ENCODE measurements at regions not wholly inside any gene's neighbourhood (a gene's known extent, or its start where the extent isn't known, plus 50 kb on each side); places are given as distances from the start of the nearest gene placed in this dataset.
"Not testable (repeated sequence)": the region's sequence is repeated elsewhere in the genome, so short reads cannot be mapped to it uniquely, and the experiment has no call there.

DNA sequence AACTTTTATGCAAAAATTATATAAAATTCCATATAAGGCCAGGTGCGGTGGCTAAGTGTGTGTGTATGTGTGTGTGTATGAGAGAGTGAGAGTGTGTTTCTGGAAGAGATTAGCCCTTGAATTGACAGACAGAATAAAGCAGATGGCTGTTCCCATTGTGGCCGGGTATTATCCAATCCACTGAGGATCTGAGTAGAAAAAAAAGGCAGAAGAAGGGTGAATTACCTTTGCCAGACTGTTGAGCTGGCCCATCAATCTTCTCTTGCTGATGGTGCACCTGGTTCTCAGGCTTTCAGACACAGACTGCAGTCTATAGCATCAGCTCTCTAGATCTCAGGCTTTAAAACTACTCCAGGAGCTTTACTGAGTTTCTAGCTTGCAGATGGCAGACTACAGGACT lies 92.2 kb upstream of the SLIT2 start:
- TF ChIP-seq, protein P1, sequence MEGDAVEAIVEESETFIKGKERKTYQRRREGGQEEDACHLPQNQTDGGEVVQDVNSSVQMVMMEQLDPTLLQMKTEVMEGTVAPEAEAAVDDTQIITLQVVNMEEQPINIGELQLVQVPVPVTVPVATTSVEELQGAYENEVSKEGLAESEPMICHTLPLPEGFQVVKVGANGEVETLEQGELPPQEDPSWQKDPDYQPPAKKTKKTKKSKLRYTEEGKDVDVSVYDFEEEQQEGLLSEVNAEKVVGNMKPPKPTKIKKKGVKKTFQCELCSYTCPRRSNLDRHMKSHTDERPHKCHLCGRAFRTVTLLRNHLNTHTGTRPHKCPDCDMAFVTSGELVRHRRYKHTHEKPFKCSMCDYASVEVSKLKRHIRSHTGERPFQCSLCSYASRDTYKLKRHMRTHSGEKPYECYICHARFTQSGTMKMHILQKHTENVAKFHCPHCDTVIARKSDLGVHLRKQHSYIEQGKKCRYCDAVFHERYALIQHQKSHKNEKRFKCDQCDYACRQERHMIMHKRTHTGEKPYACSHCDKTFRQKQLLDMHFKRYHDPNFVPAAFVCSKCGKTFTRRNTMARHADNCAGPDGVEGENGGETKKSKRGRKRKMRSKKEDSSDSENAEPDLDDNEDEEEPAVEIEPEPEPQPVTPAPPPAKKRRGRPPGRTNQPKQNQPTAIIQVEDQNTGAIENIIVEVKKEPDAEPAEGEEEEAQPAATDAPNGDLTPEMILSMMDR (IDR thresholded peaks at IDR 0.05): no peak
- no peak for TF ChIP-seq EP300 (IDR thresholded peaks at IDR 0.05)
- TF ChIP-seq POLR2A (IDR thresholded peaks at IDR 0.05): no peak
- 88 to 100% (median 93%) methylated on average over 2 of the region's 2 CpGs for WGBS, 3 donors
- no peaks in the 10 kb centered on the region for H3K4me1 ChIP-seq (ENCODE audit: insufficient read depth)
- no peaks in the 10 kb centered on the region for H3K36me3 ChIP-seq
- intact Hi-C loops (cut with DNase I): no loop called here
- H3K4me3 ChIP-seq: no peak overlapping the region
- H3K27ac ChIP-seq: no peak overlapping the region
- no peaks in the 10 kb centered on the region for H3K27me3 ChIP-seq
- DNase-seq: no peak
- H3K9me3 ChIP-seq: peaks cover 0 to 3% of the 10 kb centered on the region in 2 donors

DNA sequence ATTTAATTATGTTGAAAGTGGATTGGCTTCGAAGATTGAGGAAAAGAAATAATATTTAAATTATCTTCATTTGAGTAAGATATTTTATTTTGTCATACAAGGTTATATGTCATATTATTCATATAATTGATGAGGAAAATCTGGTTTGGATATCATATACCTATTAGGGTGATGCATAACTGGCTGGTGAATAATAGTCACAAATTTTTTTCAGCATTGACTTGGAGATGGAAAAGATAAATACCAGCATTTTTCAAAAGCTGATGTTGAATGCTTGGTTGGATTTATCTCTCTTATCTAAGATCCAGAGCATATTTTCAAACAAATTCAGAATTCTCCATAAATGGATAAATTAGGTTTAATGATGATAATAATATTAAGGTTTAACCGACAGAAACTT lies 93.5 kb upstream of the SLIT2 start:
- DNase-seq: no peak
- intact Hi-C loops (cut with DNase I): no loop called here
- no peaks in the 10 kb centered on the region for H3K36me3 ChIP-seq
- TF ChIP-seq, protein P1 (IDR thresholded peaks at IDR 0.05): no peak
- TF ChIP-seq POLR2A (IDR thresholded peaks at IDR 0.05) (no peak), EP300 (IDR thresholded peaks at IDR 0.05) (no peak)
- H3K9me3 ChIP-seq: peaks cover 0 to 3% of the 10 kb centered on the region in 2 donors
- no peak overlapping the region for H3K4me3 ChIP-seq
- no peaks in the 10 kb centered on the region for H3K4me1 ChIP-seq (ENCODE audit: insufficient read depth)
- no peak overlapping the region for H3K27ac ChIP-seq
- H3K27me3 ChIP-seq: no peaks in the 10 kb centered on the region
- whole genome bisulfite sequencing, 3 donors: 87 to 91% (median 88%) methylated on average over 2 of the region's 2 CpGs

DNA sequence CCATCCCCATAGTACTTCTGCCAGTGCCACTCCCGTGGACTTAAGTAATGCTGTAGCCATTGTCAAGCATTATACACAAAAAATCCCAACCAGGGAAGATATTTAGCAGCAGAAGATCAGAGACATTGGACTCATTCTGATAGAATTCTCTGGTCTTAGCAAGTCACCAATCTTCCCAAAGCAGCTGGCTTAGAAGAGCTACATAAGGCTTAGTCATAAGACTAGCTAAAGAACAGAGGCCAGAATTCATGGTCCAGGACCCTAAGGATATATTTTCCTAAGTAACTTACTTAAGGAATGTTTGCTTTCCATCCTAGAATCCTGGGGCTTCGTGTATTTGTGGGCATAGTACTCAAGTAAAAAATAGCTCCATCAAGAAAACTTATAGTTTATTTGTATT lies 100.3 kb upstream of the SLIT2 start:
- Histone ChIP-seq H3K36me3 (no peaks in the 10 kb centered on the region), H3K4me1 (ENCODE audit: insufficient read depth) (no peaks in the 10 kb centered on the region), H3K27me3 (no peaks in the 10 kb centered on the region), H3K27ac (no peak overlapping the region), H3K4me3 (no peak overlapping the region), H3K9me3 (no peaks in the 10 kb centered on the region)
- no peak for TF ChIP-seq POLR2A (IDR thresholded peaks at IDR 0.05)
- TF ChIP-seq, protein P1 (IDR thresholded peaks at IDR 0.05): no peak
- no peak for TF ChIP-seq EP300 (IDR thresholded peaks at IDR 0.05)
- 70 to 80% (median 79%) methylated on average over 2 of the region's 2 CpGs for WGBS, 3 donors
- intact Hi-C loops (cut with DNase I): no loop called here
- DNase-seq: no peak

DNA sequence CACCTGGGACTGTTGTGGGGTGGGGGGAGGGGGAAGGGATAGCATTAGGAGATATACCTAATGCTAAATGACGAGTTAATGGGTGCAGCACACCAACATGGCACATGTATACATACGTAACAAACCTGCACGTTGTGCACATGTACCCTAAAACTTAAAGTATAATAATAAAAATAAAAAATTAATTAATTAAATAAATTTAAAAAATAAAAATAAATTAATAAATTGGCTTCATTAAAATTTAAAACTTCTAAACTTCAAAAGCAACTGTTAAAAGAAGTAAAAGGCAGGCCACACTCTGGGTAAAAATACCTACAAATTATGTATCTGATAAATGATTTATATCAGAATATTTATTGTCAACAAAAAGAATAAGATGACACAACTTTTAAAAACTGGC lies 102.6 kb upstream of the SLIT2 start:
- H3K9me3 ChIP-seq; H3K4me3 ChIP-seq; H3K4me1 ChIP-seq (ENCODE audit: insufficient read depth); H3K27ac ChIP-seq; DNase-seq; H3K36me3 ChIP-seq; intact Hi-C loops (cut with DNase I); H3K27me3 ChIP-seq: not testable (repeated sequence)
- 86 to 91% (median 88%) methylated on average over 3 of the region's 3 CpGs for WGBS, 3 donors

DNA sequence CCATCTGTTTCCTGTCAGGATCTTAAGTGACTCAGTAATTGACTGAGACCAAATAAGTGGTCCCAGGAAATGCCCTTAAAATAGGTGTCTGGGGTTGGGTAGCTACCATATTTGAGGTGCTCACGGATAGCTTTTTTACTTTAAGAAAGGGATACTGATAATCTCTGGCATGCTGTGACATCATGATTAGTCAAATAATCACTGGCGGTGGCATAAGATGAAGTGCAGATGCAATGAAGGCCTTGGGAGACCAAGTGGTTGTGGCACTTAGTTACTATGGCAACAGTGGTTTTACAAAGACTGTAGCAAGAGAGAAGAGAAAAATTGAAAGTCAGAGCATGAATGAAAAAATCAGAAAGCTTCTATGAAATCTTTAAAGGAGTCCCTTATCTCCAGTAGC lies 114.5 kb upstream of the SLIT2 start:
- TF ChIP-seq EP300 (IDR thresholded peaks at IDR 0.05) (no peak), POLR2A (IDR thresholded peaks at IDR 0.05) (no peak)
- TF ChIP-seq, protein P1 (IDR thresholded peaks at IDR 0.05): no peak
- whole genome bisulfite sequencing, 3 donors: 84 to 92% (median 87%) methylated on average over 2 of the region's 2 CpGs

More for the DNA sequence above, 114.5 kb upstream of the SLIT2 start:
- H3K36me3 ChIP-seq: no peaks in the 10 kb centered on the region
- H3K27me3 ChIP-seq: no peaks in the 10 kb centered on the region
- DNase-seq: no peak
- no peaks in the 10 kb centered on the region for H3K4me1 ChIP-seq (ENCODE audit: insufficient read depth)
- no peak overlapping the region for H3K27ac ChIP-seq
- H3K4me3 ChIP-seq: no peak overlapping the region
- intact Hi-C loops (cut with DNase I): no loop called here
- H3K9me3 ChIP-seq: no peaks in the 10 kb centered on the region
